GM19452 (cell line): ENCODE measurements at regions not wholly inside any gene's neighbourhood (a gene's known extent, or its start where the extent isn't known, plus 50 kb on each side); places are given as distances from the start of the nearest gene placed in this dataset.

Source experiments
- ATAC-seq: cut with Tn5 transposase; IDR thresholded peaks from one replicate; pipeline ENCODE4 v1.9.1; 2021; ENCODE audit not compliant: unreplicated experiment

DNA sequence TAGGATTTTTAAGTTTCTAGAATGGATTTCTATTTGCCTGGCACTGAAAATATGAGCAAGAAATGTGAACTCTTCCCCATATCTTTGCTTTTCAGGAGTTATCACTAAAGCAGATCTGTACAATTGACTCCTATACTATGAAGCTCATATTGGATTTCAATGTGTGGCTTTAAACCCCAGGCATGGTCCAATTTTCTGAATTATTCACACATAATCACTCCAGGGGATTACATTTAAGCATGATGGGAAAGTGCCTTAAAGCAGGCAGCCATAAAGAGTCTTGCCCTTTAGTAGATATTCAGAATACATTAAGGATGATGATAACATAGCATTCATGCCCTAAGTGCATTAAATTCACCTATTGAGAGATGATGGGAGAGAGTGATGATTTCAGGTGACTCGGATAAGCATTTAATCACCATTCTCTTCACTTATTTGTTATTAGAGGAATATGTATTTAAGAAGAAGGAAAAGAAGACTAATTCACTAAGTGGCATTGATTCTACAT is 331.8 kb upstream of the ROBO1 start:
- no peak for ATAC-seq

DNA sequence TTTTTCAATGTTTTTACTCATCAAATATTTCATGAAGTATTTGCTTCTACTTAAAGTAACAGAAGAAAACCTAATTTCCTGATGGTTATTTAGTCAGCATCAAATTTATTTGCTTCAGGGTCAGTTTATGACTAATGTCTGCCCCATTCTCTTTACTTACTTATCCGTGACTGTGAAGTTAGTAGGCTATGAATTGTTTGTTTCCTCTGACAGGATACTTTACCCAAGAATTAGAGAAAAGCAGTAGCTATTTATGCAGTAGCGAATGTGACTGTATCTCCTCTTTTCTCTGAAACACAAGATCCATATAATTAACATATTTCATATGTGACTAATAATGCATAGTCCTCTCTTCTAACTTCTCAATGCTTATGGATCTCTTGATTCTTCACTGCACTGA is 329.9 kb upstream of the ROBO1 start:
- ATAC-seq, result no peak

DNA sequence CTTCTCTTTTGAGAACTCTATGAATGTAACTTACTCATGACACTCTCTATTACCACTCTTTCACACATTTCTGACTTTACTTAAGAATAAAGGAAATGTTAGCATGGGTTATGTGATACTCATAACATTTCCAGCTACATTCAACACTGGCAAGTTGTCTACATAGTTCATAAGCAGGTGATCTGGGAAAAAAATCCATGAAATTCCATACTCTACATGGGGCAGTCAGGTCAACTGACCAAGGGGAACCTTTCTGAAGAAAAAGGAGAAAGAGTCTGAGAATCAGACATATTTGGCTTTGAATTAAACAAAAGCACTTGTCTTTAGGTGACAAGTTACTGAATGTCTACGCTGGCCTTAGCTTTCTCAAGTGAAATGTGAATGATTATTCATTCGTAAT is 329.1 kb upstream of the ROBO1 start:
- ATAC-seq, result no peak

DNA sequence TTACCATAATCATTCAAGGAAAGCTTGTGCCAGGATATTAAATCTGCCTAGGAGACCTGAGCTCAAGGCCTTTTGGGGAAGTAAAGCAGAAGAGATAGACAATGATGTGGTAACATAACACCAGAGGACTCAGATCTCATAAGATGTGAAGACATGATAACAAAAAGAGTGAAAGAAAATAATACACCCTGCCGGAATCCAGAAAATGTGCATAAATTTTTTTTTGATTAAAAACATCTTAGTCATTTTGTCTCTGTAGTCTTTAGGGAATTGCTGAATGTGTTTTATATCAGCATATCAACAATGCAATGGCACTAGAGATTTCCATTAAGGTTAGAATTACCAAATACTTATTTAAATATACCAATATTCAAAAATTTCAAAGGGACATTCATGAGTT is 326.8 kb upstream of the ROBO1 start:
- no peak for ATAC-seq

DNA sequence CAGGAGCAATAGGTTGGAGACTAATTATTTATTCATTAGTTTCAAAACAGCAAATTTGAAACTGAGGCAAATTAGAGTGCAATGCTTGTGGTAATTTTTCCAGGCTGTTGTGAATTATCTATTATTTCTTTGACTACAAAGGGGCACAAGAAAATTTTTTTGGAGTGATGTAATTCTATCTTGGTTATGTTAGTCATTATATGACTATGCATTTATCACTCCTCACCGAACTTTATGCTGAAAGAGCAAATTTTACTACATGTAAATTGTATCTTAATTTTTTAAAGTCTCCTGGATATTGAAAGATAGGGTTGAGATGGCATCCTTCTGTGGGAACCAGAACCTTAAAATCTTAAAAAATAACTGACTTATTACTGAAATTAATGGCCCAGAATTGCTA is 320.0 kb upstream of the ROBO1 start:
- ATAC-seq, result no peak

DNA sequence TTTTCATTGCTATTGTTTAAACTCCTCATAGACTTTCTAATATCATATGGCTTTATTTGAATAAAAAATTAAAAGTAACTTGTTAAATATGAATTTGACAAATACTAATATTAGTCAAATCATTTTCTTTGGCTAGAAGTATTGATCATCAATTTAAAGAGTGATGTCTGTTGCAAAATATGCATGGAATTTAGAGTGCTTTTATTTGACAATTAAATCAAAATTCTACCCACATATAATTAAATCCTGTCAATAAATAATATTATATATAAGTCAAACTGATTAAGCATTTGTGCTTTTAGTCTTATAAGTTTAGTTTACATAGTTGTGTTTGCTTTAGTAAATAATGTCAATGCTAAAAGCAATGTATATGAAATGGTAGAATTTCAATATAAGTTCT is 318.6 kb upstream of the ROBO1 start:
- no peak for ATAC-seq

DNA sequence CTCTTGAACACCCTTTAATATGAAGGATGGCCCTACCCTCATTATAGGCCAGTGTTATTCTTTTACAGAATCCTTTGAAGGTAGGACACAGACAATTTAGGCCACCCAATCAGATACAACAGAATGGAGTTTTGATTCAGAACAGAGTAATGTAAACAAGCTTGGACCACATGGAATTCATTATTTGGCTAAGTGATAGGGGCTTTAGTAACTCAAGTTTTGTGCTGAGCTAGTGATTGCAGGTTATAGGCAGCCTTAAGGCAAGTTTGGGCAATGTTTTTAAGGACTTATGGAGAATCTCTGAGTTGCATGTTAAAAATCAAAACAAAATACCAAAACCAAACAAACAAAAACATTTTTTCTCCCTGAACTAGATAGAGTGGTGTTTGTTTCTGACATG is 312.1 kb upstream of the ROBO1 start:
- ATAC-seq, result no peak

DNA sequence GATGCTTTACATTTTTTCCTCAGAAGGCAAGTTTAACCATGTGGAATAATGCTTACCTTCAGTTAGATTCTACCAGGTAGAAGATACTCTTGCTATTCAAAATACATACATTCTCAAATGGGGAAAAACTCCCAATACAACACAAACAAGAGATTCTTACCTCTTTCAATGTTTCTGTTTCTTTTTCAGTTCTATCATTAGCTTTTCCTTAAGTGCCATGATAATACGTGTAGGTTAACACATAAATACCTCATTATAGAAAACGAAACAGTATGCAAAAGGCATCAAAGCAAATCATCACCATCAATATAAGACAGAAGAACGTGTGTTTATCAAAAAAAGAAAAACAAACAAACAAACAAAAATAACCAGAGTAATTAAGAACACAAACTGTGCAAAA is 300.7 kb upstream of the ROBO1 start:
- no peak for ATAC-seq

DNA sequence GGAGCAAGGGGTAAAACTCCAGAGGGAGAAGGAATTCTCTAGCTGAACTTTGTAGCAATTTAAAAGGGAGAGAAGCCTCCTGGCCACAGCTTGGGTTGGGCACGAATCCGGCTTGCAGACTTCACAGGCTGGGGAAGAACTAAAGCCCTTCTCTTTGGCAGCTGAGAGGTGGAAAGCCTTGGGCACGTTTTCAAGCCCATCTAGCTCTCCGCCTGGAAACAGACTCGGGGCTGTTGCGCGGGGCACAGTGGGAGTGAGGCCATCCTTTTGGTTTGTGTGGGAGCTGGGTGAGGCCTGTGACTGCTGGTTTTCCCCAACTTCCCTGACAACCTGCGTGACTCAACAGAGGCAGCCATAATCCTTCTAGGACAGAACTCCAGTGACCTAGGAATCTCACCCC is 295.7 kb upstream of the ROBO1 start:
- no peak for ATAC-seq

DNA sequence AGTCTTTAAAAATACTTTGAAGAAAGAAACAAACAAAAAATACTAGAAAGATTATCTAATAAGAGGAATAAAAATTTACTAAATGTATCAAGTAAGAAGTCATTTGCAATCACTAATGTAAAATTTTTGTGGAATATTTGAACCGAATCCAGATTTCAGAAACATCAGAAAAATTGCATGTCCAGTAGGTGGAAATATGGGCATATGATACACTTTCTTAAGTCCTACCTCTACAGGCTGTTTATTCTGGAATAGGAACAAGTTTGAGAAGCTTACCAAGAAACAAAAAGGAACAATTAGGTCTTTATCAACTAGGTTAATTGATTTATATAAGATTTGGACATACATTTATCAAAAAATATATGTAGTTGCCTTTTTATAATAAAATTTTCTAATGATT is 292.9 kb upstream of the ROBO1 start:
- ATAC-seq, result no peak

DNA sequence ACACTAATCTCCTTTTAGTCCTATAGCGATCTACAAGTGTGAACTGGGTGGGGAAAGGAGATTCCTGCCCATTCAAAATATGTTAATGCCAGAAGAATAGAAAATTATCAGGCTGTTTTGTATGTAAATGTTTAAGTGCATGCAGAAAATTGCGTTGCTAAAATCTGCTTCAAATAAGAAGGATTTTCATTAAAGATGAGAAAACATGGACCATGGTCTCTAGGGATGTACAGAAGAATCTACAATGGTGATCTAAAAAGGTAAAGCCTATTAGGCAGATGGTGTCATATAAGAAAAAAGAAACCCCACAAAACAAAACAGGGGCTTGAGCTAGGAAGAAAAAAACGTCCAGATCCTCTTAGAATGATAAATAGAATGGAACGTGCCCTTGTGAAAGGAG is 287.5 kb upstream of the ROBO1 start:
- ATAC-seq, result no peak

DNA sequence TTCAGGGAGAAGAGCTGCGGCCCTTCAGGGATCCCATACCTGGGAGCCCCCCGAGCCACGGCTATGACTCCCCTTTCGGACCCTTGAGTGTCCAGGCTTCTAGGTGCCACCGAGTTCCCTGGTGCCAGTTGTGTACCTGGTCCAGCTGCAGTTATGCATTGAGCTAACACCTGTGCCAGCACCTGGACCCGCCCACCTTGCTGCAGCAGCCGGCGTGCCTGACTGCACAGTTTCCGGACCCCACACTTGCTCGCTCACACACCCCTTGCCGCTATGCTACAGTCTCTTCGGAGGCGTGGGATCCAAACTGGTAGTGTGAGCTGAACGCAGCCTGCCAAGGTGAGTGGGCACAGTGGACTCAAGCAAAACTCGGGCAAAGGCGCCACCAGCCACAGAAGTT is 284.5 kb upstream of the ROBO1 start:
- no peak for ATAC-seq

DNA sequence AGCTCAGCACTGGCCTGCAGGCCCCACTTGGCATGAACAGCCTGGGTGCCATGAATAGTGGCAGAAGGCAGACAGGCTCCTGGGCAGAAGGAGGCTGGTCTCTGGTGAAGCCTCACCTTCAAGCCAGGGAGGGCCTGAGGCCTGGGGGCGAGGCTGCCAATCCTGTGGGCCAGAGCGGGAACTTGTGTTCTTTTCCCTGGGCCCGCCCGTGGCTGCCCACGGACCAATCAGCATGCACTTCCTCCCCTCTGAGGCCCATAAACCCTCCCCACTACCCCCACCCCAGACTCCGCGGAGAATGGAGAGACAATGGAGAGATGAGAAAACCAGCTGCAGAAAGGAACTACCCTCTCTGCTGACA is 283.8 kb upstream of the ROBO1 start:
- ATAC-seq, result no peak

DNA sequence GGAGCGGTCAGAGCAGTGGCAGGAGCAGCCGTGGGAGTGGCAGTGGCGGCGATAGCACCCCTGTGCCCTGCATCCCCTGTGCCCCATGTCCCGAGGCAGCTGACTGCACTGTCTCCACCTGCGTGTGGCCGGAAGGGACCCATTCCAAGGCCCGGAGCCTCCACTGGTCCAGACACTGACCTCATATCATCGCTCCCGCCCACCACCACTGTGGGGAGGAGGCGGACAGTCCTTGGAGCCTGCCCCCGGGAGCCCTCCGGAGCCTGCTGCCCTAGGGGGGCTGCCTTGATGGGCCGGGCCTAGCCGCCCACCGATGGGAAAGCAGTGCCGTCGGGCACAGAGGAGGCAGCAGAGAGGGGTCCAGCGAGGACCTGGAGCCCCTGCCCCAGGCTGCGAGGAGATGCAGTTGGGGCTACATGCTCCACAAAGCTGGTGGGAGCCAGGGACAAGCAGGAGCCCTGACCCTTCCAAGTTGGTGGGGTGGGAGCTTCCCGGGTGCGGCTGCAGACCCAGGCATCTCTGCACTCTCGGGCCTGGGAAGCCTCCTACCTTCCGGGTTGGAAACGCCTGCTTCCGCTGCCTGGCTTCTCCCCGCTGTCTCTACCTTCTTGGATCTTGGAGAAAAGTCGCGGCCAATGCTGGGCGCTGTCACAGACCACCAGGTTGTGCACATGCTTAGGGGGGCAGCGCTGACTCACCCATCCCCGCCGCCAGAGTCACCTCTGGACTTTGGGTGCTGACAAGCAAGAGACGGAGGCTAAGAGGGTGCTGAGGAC is 283.2 kb upstream of the ROBO1 start:
- ATAC-seq, result no peak

DNA sequence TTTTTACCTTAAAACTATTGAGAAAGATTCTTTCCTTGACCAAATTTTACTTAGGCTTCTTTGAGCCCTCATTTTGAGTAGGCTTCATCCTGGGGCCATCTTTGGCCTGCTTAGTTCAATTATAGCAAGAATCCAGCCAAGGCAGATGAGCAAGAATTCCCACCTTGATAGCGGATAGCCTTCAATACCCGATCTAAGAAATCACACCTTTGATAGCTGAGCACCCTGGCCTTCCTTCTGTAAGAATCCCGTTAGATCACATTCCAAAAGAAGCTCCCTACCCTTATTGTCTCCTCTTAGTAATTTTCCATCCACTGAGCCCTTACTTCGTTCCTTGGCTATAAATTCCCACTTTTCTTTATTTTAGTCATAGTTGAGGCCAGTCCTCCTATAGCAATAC is 275.4 kb upstream of the ROBO1 start:
- ATAC-seq, result no peak

DNA sequence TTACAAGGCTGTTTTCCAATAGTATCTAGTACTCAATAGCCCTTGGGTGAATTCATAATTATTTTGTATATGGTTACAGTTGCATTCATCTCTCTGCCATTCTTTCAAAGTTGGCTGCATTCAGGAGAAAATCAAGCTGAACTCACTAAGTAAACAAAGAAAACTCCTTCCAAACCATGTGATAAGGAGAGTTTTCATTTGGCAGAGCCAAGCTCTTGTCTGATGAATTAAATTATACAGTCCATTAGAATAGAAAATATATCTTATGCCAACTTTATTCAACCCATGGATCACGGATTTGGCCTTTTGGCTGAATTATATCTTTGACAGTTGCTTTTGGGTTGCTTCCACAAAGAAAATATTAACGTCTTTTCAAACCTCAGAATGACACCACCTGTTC is 272.3 kb upstream of the ROBO1 start:
- no peak for ATAC-seq

DNA sequence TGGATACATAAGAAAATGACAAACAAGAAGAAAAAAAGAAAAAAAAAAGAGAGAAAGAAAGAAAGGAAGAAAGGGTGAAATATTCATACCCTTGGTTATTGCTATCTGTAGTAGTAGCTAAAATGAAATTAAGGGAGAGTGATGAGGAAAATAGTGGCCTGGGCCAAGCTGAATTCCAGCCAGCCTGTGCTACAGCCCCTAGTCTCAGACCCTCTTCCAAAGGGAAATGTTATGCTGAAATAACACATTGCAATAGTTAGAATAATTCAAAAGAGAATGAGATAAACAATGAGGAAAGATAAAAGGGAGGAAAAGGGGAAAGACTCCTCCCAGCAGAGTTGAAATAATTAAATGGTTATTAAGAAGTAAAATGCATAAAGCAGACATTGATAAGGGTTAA is 268.4 kb upstream of the ROBO1 start:
- no peak for ATAC-seq

DNA sequence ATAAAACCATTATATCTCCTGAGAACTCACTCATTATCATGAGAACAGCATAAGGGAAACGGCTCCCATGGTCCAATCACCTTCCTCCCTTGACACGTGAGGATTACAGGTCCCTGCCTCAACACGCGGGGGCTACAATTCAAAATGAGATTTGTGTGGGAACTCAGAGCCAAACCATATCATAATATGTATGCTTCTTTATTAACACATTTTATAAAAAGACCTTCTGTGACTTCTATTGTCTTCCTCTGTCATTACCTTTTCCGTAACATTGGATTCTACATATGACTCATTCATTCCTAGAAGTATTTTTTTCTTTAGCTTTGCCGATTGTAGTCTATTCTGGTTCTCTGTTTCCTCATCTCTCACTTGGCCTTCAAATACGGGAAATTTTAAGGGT is 267.2 kb upstream of the ROBO1 start:
- no peak for ATAC-seq

DNA sequence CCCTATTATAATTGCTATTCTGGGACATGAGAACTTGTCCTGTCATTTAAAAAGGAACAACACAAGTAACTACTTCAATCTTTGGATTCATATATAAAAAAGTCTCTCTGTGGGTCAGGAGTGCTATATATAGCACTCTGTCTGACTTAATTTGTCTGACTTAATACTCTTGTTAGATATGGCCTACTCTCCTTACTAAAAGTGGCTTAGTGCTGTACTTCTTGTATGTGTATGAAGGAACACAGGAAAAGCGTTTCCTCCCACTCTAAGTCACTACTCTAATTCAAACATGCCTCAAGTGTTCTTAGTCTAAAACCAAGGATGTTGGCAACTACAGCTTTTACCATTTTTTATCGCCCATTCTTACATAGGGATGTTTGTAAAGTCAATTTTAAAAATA is 255.2 kb upstream of the ROBO1 start:
- no peak for ATAC-seq

DNA sequence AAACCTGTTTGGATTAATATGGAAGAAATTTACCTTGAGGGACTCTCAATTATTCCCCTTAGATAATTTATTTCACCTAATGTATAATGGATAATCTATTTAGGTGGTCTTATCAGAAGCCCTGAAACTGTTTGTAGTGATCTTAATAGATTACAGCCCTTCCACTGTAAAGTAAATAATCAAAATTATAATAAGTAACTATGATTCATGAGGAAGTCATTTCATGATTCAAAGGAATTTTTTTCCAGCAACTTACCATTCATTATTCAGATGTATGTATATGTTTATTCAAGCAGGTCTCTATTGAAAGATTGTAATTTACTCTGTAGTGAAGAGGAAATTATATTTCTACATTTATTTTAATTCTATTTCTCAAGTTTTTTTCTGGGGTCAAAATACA is 250.6 kb upstream of the ROBO1 start:
- no peak for ATAC-seq

DNA sequence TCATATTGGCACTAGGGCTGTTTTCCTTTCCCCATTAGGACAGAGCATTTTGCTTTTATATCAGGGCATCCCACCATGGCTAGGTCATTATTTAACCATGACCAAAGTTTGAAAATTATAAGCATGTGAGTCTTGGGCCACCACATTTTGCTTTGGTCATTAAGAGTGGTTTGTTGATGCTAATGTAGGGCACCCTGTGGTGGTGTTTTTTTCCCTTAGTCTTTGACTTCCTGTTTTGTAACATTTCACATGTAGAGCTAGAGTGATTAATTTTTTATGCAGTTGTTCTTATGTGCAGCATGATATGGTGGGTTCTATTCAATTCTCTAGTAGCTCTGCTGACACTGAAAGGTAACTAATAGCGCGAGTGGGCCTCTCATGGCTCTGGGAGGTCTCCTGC is 249.6 kb upstream of the ROBO1 start:
- no peak for ATAC-seq

DNA sequence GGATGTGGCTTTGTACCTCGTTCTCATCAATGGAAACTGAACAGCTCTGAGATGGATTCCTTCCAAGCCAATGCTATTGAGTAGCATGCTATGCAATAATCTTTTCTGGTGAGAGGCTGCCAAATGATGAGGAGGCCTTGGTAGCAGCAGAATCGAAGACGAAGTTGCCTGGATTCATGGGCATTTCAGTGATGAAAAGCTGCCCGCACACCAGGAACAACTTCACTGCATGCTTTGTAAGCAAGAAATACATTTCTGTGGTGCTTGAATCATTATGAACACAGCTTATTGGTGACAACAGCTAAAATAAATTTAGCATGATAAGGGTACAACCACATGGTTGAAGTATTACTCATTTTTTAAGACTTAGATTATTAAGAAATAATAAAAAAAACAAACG is 246.8 kb upstream of the ROBO1 start:
- no peak for ATAC-seq

DNA sequence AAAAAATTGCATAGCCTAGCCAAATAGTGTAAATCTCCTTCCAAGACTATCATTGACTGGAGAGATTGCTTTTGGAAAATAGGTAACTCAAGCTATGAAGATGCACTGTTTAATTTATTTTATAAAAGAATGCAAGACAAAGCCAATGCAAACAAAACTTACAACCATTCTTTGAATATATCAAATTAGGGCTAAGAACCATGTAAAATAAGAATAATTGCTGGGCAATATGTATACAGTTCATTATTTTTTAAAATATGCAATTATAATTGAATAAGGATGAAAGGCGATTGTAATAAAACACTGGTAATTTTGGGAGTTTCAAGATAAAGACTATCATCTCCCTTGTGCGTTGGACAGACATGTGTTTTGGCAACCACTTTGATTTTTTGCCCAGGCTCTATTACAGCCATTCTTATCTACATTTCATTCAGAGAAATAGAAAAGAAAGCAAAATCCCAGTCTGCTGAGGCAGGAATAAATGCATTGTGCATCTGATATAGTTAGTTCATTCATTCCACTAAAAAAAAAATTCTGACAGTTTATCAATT is 242.3 kb upstream of the ROBO1 start:
- ATAC-seq, result no peak
